8988T (cell line): ENCODE measurements at regions not wholly inside any gene's neighbourhood (a gene's known extent, or its start where the extent isn't known, plus 50 kb on each side); places are given as distances from the start of the nearest gene placed in this dataset.

Experiments
- DNase-seq: peaks from one replicate; pipeline ENCODE4 v3.0.0; 2011

DNA sequence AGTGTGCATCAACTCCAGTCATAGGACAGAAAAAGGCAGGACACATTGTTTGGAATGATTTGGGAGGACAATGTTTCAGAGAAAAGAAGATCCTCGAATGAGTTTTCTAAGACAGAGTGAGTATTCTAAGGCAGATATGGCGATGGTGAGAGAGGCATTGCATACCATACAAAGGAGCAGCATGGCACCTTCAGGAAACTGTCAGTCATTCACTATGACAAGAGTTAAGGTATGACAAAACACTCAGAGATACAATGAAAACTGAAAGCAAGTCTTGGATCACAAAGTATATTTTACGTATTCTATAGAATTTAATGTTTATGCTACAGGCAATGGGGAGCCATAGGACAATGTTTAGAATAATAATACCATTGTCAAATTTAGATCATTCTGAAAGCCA lies 337.4 kb upstream of the LYPLAL1 start:
- DNase-seq, result no peak

DNA sequence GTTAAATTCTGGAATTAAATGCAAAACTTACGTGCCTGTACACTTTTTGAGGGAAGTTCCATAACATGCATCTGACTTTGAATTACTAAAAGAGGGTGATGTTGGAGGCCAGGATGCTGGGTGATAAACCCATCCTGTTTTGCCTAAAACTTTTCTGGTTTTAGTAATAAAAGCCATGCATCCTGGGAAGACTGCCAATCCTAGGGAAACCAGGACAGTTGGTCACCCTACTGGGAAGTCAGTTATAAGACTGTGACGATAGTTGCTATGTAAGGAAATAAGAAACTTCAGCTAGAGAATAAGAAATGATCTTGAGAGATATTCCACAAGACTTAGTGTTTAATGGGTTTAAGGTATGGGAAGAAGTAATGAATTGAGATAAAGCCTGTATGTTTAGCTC lies 336.6 kb upstream of the LYPLAL1 start:
- no peak for DNase-seq

DNA sequence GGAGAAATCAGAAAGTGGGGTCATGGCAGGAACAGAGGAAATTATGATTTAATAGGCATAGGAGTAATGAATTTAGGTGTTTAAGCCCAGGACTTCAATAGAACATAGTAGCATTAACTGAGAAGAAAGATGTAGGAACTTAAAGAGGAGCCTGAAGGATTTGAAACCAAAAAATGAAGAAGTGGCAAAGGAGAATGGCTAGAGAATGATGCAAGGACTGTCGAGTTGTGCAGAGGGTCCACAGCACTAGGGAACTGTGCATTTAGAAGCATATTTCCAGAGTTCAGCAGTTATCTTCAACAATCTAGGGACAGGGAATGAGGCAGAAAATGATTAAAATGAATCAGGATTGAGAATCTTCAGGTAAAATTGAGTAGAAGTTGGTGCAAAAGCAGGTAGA lies 328.1 kb upstream of the LYPLAL1 start:
- no peak for DNase-seq

DNA sequence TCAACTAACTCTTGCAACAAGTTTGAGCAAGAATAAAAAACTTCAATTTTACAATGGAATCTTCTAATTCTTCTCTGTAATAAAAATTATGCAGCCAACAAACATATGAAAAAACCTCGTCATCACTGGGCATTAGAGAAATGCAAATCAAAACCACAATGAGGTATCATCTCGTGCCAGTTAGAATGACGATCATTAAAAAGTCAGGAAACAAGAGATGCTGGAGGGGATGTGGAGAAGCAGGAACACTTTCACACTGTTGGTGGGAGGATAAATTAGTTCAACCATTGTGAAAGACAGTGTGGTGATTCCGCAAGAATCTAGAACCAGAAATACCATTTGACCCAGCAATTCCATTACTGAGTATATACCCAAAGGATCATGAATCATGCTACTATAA lies 327.5 kb upstream of the LYPLAL1 start:
- DNase-seq, result no peak

DNA sequence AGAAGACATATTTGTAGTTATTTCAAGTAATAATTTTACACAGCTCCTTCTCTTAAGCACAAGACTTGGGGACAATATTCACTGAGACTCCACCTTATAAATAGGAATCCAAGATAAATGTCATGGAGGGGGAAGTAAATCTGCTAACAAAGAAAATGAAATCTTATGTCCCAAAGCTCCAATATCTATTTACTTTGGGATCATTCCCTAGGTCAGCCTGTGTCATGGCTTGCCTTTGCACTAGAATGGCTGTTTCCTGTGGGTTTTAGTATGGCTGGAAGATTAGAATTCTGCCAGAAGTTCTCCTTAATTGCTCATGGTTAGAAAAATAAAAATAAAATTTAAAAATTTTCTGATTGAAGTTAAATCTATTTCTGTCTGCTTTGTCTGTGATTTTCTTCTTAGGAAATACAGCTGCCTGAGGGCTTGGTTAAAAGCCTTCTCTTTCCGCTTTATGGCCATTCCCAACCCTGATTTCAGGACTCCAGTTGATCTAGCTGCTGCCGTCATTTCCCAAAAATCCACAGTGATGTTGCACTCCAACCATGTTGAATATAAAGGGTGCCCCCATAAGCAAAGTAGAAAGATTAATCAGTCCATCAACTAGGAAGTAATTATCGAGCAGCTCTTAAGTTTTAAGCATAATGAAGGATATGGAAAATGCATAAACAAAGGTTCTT lies 326.4 kb upstream of the LYPLAL1 start:
- DNase-seq, result no peak

DNA sequence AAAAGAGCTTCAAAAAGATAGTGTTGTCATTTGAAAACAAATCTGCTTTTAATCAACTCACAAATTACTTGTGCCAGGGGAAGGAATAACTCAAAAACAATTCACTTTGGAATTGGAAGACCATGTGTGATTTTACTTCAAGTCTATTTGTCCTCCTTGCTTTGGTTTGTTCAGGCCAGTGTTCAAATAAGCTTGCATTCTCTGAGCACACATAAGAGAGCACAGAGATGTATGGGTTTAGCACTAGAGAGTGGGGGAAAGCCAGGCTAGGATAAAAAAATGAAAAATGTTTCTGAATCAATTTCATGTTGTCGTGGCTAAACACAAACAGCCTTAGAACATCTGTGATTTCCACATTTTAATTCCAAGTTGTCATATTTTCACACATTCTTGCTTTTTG lies 325.7 kb upstream of the LYPLAL1 start:
- DNase-seq, result no peak

DNA sequence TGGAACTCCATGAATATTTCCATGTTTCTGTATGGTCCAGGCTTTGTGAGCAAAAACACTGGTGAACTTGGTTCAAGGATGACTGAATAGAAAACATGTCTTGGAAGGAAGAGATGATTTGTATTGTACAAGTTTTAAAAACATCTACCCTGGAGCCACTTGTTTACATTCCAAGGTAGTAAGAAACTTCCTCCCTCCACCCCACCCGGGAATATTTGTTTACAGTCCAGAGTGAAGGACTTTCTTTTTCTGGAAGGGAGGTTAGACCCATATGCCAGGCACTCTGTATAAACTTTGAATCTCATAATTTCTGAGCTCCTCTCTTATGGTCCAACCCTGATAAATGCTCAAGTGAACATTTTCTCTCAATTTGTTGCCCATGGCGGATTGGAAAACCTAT lies 323.3 kb upstream of the LYPLAL1 start:
- DNase-seq, result no peak

DNA sequence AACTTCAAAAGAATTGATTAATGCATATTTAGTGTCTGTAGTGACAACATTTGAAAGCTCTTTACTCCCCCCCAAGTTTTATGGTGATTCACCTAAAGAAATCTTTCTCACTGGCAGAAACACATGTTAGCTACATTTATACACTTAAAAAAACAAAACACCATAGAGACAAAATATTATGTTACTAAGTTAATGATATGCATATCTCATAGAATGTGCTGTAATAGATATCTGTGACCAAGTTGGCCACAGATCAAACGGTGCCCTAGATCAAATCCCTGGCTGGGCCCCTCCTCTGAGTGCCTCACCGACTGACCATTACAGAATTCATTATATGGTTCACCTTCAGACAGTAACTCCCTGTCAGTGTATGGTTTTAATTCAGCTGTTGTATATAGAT lies 322.1 kb upstream of the LYPLAL1 start:
- DNase-seq, result no peak

DNA sequence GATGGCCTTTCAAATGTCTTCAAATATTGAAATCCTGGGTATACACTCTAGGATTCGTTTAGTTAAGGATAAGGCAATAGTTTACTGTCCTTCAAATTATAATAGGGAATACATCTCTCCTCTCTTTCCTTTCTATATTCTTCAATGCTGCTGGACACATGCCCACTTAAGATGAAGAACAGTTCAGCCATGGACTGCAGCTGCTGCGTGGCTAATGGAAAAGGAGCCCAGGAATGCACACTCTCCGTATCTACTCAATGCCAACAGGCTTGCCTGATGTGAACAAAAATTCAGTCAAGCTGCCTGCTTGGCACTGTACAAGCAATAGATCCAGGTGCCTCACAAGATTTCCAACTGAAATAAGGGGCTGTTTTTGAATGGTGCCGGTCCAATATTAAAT lies 321.2 kb upstream of the LYPLAL1 start:
- DNase-seq, result no peak

DNA sequence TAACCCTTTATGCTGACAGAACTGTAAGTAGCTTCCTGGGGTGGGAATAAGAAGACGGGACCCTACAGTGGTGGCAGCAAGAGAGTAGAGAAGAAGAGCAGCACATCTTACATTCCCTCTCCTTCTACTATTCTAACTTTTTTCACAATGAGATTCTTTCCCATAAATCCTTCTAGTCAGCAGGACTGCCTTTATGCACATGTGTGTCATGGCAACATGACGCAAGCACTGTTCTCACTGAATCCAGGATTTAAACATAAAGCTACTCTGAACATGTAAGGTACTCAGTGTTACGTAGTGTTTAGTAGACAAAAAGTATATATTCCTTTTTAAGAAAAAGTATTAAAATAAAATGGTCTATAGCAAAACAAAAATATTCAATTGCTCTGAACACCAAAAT lies 309.7 kb upstream of the LYPLAL1 start:
- no peak for DNase-seq

DNA sequence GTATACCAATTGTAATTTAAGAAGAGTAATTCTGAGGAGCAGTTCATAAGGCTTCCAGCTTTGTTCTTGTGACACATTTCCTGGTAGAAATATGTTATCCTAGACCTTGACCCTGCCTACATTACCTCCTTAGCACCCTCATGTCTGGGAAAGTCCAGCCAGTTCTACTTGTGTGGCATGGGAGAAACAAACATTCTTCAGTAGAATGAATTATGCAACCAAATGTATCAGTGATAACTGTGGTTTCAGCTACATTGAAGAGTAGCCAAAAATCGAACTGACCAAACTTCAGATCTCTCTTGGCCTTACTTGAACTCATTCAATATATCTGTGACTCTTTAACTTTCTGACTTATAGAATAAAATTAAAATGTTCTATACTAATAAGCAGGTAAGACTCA lies 308.1 kb upstream of the LYPLAL1 start:
- no peak for DNase-seq

DNA sequence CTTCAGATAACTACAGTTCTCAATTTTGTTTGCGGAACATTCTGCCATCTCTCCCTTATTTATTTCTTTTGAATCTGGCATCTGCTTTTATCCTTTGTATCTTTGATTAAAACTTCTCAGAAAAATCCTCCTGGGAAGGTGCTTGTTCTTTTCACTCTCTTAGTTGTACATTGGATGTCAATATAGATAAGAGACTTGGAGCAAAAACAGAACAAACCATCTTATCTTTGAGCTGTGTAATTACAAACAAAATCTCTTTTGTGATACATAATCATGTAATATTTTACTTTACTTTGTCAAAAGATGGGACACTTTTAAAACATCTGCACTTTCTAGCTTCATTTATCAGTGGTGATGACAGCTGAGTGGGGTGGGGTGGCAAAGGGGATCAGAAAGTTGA lies 307.2 kb upstream of the LYPLAL1 start:
- no peak for DNase-seq

DNA sequence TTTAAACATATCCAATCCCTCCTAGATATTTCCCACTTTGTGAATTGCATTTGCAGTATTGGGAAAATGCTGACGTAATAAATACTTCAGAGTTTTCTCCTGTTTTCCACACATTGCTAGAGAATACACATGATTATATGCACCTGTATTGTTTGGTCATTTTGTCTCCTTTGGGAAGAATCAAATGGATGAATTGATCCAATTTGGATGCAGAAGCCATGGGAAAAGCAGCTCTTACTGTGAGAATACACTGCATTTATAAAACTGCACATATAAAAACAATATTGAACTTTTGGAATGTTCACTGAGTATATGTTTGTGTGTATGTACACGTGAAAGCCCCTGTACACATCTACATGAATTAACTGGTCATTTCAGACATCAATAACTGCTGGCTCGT lies 306.6 kb upstream of the LYPLAL1 start:
- DNase-seq, result no peak

DNA sequence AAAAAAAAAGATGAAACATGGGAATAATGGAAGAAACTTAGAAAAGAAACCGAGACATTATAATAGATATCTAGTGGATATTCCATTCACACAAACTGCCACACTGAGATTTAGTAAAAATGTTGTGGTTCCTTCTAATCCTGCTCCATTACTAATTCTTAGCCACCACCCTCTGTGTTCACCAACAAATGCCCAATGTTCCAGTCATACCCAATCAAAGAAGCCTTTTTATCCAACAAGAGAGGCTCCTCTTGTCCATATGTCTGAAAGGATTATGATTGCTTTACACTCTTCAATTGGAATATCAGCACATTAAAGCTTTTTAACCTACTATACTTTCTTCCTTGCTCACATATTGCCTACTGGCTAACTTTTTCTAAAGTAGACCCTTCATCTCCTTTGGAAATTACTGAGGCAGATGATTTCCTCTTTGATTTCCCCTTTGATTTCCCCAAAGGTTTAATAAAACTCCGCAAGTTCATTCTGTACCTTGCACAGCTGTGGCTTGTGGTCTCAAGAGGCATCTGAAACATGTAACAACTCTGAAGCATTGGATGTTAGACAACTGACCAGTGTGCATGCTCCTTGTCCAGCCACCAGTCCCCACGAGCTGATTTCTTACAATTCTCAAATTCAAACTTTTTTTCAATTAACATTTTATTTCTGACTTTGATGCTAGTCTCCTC lies 305.6 kb upstream of the LYPLAL1 start:
- no peak for DNase-seq

DNA sequence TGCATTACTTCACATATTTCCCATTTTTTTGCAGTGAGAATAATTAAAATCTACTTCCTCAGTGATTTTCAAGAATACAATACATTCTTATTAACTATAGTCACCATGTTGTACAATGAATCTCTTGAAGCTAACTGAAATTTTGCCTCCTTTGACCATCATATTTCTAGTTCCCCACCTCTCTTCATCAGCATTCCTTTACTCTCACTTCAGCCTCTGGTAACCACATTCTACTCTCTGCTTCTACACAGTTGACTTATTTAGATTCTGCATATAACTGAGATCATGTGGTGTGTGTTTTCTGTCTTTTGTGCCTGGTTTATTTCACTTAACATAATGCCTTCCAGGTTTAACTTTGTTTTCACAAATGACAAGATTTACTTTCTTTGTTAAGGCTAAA lies 304.4 kb upstream of the LYPLAL1 start:
- no peak for DNase-seq

DNA sequence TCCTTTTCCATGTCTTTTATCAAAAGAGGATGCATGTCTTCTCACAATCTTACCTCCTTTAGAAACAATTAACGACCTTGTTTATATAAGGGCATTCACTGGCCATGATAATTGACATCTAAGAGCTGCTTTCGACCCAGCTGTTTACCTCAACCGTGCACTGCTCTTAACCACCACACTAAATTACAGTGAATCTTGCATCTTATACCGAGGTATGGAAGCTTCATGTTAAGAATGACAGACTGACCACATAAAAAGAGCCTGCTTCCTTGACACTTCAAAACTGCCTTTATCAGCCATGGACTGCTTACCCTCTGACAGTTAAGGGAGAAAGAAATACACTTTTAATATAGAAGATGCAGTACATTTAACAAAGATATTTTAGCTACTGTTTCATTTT lies 301.7 kb upstream of the LYPLAL1 start:
- no peak for DNase-seq

DNA sequence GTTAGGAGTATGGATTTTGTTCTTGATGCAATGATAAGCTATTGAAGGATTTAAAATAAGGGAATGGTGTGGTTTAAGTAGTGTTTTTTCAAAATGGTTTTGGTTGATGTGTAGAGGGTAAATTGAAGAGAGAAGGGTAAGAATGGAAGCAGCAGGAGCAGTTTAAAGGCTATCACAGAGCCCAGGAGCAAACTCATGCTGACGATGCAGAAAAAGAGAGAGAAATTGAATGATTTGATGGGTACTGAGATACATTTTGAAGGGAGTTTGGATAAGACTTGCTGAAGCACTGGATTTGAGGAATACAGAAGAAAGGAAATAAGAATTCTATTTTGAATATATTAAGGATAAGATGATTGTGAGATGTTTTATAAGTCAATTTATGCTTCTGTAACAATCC lies 300.8 kb upstream of the LYPLAL1 start:
- no peak for DNase-seq

DNA sequence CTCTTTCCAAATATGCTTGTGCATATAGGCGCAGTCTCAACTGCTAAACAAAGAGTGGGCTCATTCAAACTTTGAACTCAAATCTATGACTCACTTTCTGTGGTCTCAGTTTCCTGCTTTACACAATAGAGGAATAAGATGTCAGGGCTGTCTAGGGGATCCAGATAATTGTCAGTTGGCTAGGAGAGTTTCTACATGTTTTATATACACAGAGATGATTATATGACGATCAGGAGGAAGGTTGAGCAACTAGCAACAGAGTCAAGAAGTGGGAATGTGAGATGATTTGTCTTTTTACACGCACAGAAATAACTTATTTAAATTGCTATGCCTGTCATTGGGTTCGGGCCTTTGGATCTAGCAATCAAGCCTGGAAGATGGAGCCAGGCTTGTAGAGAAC lies 299.4 kb upstream of the LYPLAL1 start:
- no peak for DNase-seq

DNA sequence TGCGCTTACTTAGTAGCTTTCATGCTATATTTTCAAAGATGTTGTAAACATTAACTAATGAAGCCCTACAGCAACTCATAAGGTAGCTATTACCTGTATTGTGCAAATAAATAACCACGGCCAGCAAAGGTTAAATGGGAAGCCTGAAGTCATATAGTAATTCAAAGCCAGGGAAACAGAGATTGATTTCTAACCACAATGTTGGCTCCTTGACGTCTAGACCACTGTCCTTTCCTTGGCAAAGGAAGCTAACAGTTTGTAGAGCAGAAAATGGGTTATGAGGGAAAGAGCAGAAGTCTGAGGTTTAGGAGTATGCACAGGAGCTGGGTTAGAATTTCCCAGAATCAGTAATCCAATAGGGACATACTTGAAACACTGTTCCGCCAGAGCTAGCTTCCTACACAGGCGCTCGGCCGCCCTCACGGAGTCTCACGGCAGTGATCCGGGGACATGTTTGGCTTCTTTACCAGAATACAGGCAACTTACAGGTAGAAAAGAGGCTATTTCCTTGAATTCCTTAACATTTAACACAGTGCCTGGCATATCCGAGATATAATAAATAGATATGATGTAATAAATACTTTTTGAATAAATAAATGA lies 298.8 kb upstream of the LYPLAL1 start:
- no peak for DNase-seq

DNA sequence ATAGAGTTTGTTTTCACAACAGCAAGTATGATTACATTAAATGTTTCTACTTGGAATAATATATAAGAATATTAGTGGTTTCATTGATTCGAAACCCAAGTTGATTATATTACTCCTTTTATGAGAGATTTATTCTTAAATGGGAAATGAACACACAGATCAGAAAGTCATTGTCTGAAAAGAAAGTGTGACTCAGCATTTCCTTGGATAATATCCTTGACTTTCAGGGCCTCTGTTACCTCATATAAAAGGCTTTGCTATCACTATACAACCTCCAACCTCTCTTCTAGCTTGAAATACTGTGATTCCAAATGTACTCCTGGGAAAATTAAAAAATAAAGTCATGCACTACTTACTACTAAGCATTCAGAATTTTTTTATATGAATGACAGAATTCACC lies 295.3 kb upstream of the LYPLAL1 start:
- no peak for DNase-seq

DNA sequence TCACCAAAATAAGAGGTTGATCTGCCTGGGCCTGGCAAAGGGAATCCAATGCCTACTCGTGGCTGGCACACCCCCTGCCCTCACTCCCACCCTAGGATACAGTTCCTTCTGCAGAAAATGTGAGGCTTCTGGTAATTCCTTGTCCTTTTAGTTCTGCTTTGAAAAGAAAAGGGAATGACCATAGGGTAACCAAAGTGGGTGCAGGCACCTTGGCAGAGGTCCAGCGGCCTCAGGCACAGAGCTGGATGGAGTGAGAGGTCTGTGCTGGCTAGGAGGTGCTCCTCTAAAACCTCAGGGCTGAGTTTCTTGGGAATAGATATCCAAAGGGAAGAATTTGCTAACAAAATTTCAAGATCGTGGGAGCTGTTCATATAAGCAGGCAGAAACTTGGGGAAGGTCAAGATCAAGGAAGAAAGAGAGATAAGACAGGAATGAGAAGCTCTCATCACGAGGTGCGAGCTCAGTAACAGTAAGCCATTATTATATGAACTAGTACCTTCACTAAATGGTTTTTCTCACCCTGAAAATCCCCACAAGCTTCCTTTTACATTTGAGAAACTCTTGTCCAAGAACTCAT lies 293.1 kb upstream of the LYPLAL1 start:
- DNase-seq, result no peak

DNA sequence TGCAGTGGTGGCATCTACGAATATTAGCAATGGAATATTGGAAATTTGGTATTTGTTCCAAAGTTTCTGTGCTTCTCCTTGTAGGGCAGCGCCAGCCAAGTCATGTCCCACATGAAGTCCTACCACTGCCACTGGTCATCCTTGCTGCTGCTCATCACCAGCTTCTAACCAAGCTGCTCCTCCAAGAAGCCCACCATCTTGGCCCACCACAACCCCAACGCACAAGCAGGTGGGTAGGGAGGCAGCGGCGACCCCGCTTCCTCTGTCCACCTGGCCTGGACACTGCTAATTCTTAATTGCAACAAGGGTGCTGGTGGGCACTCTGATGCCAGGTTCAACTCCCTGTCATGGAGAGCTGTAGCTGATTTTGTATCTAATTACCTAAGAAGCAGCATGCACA lies 291.2 kb upstream of the LYPLAL1 start:
- DNase-seq, result no peak

DNA sequence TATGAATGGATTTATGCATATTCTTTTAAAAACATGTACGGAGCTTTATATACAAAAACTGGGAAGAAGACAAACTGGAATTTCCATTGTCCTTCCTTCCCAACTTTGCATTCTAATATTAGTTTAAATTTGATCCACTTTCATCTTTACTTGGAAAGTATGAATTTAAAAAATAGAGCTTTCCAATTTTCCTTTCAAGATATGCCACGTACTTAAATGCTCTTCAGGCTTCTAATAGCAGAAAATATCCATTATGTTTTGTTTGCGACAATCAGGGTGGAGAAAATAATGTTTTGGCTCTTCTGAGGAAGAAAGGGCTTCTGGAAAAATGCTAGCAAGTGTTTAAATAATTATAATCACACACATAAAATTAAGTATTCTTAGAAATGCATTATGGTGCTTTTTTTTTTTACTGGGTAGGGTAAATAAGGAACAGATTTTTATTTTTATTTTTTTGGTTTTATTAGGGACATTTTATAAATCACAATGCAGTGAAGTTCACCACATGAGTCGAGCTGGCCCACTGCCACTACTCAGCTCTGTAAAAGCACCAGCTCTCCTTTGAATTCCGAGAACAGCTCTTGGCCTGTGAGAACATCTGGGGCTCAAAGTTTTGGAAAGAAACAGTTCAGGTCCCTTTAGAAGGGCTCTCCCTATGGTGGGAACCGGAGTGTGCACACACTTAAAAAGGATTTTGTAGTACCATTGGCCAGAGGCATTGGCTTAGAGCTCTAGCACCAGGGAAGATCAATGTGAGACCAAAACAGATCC lies 287.4 kb upstream of the LYPLAL1 start:
- no peak for DNase-seq
